ENCODE measurements at regions not wholly inside any gene's neighbourhood (a gene's known extent, or its start where the extent isn't known, plus 50 kb on each side); places are given as distances from the start of the nearest gene placed in this dataset.

GRCh38 chr12:19665121-19665900, 226.0 kb downstream of the AEBP2 start:
- H3K4me1 ChIP-seq: no peaks in the 10 kb centered on the region
- intact Hi-C loops (cut with DNase I): no loop called here
- H3K4me3 ChIP-seq: no peak overlapping the region
- no peaks in the 10 kb centered on the region for H3K27me3 ChIP-seq
- H3K36me3 ChIP-seq: no peaks in the 10 kb centered on the region
- no peaks in the 10 kb centered on the region for H3K9me3 ChIP-seq
- DNase-seq (ENCODE audit: extremely low spot score in 2 of 2): no peak
- no peak overlapping the region for H3K27ac ChIP-seq
- TF ChIP-seq POLR2AphosphoS5 (IDR thresholded peaks at IDR 0.05; ENCODE audit: insufficient read depth in 1 of 2, low read depth in 1 of 2) (no peak), POLR2A (IDR thresholded peaks at IDR 0.05) (no peak), CTCF (IDR thresholded peaks at IDR 0.05) (no peak)

- Histone ChIP-seq H3K4me1 (no peaks in the 10 kb centered on the region), H3K4me3 (no peak overlapping the region), H3K36me3 (no peaks in the 10 kb centered on the region), H3K27me3 (no peaks in the 10 kb centered on the region), H3K27ac (no peak overlapping the region), H3K9me3 (no peaks in the 10 kb centered on the region)
- intact Hi-C loops (cut with DNase I): no loop called here
- TF ChIP-seq POLR2AphosphoS5 (IDR thresholded peaks at IDR 0.05; ENCODE audit: insufficient read depth in 1 of 2, low read depth in 1 of 2): no peak
- DNase-seq (ENCODE audit: extremely low spot score in 2 of 2): no peak
Measured at GRCh38 chr12:19666070-19666469, 226.8 kb downstream of the AEBP2 start.

GRCh38 chr12:19669793-19670192, 230.5 kb downstream of the AEBP2 start:
- TF ChIP-seq POLR2A (IDR thresholded peaks at IDR 0.05) (no peak), CTCF (IDR thresholded peaks at IDR 0.05) (no peak), POLR2AphosphoS5 (IDR thresholded peaks at IDR 0.05; ENCODE audit: insufficient read depth in 1 of 2, low read depth in 1 of 2) (no peak)
- no peak for DNase-seq (ENCODE audit: extremely low spot score in 2 of 2)
- H3K9me3 ChIP-seq: no peaks in the 10 kb centered on the region
- intact Hi-C loops (cut with DNase I): no loop called here
- no peaks in the 10 kb centered on the region for H3K27me3 ChIP-seq
- no peaks in the 10 kb centered on the region for H3K36me3 ChIP-seq
- no peaks in the 10 kb centered on the region for H3K4me1 ChIP-seq
- H3K4me3 ChIP-seq: no peak overlapping the region
- no peak overlapping the region for H3K27ac ChIP-seq

GRCh38 chr12:19671695-19672094, 232.4 kb downstream of the AEBP2 start:
- no peaks in the 10 kb centered on the region for H3K4me1 ChIP-seq
- intact Hi-C loops (cut with DNase I): no loop called here
- no peaks in the 10 kb centered on the region for H3K27me3 ChIP-seq
- TF ChIP-seq POLR2A (IDR thresholded peaks at IDR 0.05): no peak
- TF ChIP-seq POLR2AphosphoS5 (IDR thresholded peaks at IDR 0.05; ENCODE audit: insufficient read depth in 1 of 2, low read depth in 1 of 2): no peak
- no peak for TF ChIP-seq CTCF (IDR thresholded peaks at IDR 0.05)
- H3K36me3 ChIP-seq: no peaks in the 10 kb centered on the region
- no peak for DNase-seq (ENCODE audit: extremely low spot score in 2 of 2)
- no peaks in the 10 kb centered on the region for H3K9me3 ChIP-seq
- H3K4me3 ChIP-seq: no peak overlapping the region
- no peak overlapping the region for H3K27ac ChIP-seq

- no peak overlapping the region for H3K27ac ChIP-seq
- no peak for DNase-seq (ENCODE audit: extremely low spot score in 2 of 2)
- no peaks in the 10 kb centered on the region for H3K4me1 ChIP-seq
- no peaks in the 10 kb centered on the region for H3K27me3 ChIP-seq
- intact Hi-C loops (cut with DNase I): no loop called here
- no peaks in the 10 kb centered on the region for H3K36me3 ChIP-seq
- TF ChIP-seq POLR2AphosphoS5 (IDR thresholded peaks at IDR 0.05; ENCODE audit: insufficient read depth in 1 of 2, low read depth in 1 of 2) (no peak), POLR2A (IDR thresholded peaks at IDR 0.05) (no peak), CTCF (IDR thresholded peaks at IDR 0.05) (no peak)
- no peaks in the 10 kb centered on the region for H3K9me3 ChIP-seq
- no peak overlapping the region for H3K4me3 ChIP-seq
Measured at GRCh38 chr12:19674437-19674836, 235.1 kb downstream of the AEBP2 start.
